ENCODE measurements at regions not wholly inside any gene's neighbourhood (a gene's known extent, or its start where the extent isn't known, plus 50 kb on each side); places are given as distances from the start of the nearest gene placed in this dataset.
A peak's percentile ranks its signal among the peaks of the same experiment; 100 is the strongest.

DNA sequence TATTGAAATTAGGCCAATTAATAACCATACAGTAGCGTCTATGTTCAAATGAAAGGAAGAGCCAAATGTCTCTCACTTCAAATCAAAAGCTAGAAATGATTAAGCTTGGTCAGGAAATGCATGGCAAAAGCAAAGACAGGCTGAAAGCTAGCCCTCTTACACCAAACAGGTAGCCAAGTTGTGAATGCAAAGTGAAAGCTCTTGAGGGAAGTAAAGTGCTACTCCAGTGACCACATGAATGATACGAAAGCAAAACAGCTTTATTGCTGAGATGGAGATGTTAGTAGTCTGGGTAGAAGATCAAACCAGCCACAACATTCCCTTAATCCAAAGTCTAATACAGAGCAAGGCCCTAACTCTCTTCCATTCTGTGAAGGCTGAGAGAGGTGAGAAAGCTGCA is 123.8 kb downstream of the TEX36 start:
- no peak overlapping the region for H3K27ac ChIP-seq
- ATAC-seq: peak; percentile 70 to 75
- H3K9me3 ChIP-seq: no peaks in the 10 kb centered on the region
- DNase-seq: no peak
- intact Hi-C loops (cut with DNase I): no loop called here
- no peaks in the 10 kb centered on the region for H3K4me1 ChIP-seq
- TF ChIP-seq, protein P1, sequence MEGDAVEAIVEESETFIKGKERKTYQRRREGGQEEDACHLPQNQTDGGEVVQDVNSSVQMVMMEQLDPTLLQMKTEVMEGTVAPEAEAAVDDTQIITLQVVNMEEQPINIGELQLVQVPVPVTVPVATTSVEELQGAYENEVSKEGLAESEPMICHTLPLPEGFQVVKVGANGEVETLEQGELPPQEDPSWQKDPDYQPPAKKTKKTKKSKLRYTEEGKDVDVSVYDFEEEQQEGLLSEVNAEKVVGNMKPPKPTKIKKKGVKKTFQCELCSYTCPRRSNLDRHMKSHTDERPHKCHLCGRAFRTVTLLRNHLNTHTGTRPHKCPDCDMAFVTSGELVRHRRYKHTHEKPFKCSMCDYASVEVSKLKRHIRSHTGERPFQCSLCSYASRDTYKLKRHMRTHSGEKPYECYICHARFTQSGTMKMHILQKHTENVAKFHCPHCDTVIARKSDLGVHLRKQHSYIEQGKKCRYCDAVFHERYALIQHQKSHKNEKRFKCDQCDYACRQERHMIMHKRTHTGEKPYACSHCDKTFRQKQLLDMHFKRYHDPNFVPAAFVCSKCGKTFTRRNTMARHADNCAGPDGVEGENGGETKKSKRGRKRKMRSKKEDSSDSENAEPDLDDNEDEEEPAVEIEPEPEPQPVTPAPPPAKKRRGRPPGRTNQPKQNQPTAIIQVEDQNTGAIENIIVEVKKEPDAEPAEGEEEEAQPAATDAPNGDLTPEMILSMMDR (IDR thresholded peaks at IDR 0.05): no peak
- no peak overlapping the region for H3K4me3 ChIP-seq
- H3K36me3 ChIP-seq: no peaks in the 10 kb centered on the region
- H3K27me3 ChIP-seq (ENCODE audit: low read depth): no peaks in the 10 kb centered on the region

DNA sequence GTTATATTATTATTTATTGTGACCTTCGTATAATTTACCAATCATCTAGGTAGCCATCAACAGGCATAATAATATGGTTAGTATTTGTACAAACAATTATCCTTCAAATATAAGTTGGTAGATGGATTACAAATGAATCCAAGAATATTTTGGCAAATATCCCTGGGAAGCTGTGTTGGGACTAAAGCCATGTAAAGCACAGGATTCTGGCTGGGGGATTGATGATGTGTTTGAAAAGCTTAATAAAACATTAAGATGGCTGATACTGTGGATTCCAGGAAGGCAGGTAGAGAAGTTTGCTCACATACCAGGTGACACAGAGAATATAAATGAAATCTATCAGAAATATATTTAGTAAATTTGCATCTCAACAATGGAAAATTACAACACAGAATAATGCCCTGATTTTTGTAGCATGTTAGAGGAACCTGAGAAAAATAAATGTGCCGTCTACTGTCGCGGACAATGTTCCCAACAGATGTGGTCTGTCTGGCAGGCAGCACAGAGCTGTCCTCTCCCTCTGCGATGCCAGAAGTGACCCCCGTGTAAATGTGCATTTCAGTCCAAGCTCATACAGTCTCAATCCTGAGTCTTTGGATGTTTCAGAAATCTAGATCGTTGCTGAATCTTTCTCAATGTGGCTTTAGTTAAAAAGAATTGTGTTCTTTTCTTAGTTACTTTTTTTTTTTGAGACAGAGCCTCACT is 125.0 kb downstream of the TEX36 start:
- ATAC-seq (no peak), DNase-seq (no peak)
- no peak overlapping the region for H3K4me3 ChIP-seq
- H3K27ac ChIP-seq: no peak overlapping the region
- intact Hi-C loops (cut with DNase I): no loop called here
- H3K9me3 ChIP-seq: peaks cover 5% of the 10 kb centered on the region
- no peaks in the 10 kb centered on the region for H3K4me1 ChIP-seq
- no peaks in the 10 kb centered on the region for H3K36me3 ChIP-seq
- TF ChIP-seq, protein P1 (IDR thresholded peaks at IDR 0.05): no peak
- H3K27me3 ChIP-seq (ENCODE audit: low read depth): no peaks in the 10 kb centered on the region

DNA sequence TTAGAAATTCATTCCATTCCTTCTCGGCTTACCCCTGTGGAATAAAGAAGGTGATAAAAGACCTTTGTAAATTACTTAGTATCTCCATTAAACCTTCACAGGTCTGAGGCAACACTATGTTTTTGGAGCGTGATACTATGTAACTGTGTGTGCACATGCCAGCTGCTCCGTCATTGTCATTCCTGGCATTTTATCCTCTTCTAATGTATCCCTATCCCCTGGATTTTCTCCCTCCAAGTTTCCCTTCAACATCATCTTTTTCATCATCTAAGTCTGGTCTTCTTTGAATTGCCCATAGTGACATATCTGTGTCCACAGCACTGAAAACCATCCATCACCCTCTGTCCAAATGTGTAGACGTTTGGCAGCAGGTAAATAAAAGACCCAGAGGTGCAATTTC is 125.7 kb downstream of the TEX36 start:
- Histone ChIP-seq H3K27ac (no peak overlapping the region), H3K4me1 (no peaks in the 10 kb centered on the region), H3K9me3 (peaks cover 12% of the 10 kb centered on the region), H3K4me3 (no peak overlapping the region), H3K27me3 (ENCODE audit: low read depth) (no peaks in the 10 kb centered on the region), H3K36me3 (no peaks in the 10 kb centered on the region)
- intact Hi-C loops (cut with DNase I): no loop called here
- DNase-seq (no peak), ATAC-seq (no peak)
- TF ChIP-seq, protein P1 (IDR thresholded peaks at IDR 0.05): no peak

DNA sequence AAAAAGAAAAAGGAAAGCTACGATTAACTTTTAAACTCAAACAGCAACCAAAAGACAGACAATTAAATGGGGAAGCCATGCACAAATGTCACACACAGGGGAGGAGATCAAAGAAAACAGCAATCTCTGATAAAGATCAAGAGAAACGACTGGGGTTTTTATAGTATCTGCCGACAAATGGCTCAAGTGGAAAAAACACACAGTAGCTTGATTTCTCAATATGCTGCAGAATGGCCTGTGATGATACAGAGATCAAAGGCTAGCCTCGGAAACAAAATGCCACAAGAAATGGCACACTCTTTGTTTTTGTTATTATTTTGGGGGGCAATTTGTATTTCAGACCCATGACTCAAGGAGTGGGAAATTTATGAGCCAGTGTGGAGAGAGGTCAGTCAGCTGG is 126.1 kb downstream of the TEX36 start:
- peaks cover 12% of the 10 kb centered on the region for H3K9me3 ChIP-seq
- H3K4me3 ChIP-seq: no peak overlapping the region
- intact Hi-C loops (cut with DNase I): no loop called here
- no peak overlapping the region for H3K27ac ChIP-seq
- TF ChIP-seq, protein P1 (IDR thresholded peaks at IDR 0.05): no peak
- no peaks in the 10 kb centered on the region for H3K27me3 ChIP-seq (ENCODE audit: low read depth)
- H3K4me1 ChIP-seq: no peaks in the 10 kb centered on the region
- DNase-seq (no peak), ATAC-seq (no peak)
- no peaks in the 10 kb centered on the region for H3K36me3 ChIP-seq

DNA sequence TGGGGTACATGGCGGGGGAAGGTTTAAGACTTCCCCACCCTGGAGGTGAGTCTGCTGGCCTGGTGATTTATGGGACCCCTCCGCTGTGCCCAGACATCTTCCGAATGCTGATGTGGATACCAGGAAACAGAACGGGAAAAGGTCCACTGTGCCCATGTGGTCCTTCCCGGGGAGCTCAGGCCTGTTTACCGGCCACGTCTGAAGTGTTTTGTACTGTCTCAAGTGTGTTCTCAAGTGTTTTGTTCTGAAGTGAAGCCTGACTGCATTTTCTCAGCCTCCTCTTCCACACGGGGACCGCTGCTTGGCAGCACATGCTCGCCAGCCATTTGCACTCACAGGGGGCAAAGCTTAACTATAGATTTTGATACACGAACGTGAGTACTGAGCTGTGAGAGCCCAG is 127.2 kb downstream of the TEX36 start:
- DNase-seq: no peak
- Histone ChIP-seq H3K36me3 (no peaks in the 10 kb centered on the region), H3K27ac (no peak overlapping the region), H3K9me3 (peaks cover 12% of the 10 kb centered on the region), H3K4me1 (no peaks in the 10 kb centered on the region), H3K4me3 (no peak overlapping the region), H3K27me3 (ENCODE audit: low read depth) (no peaks in the 10 kb centered on the region)
- TF ChIP-seq, protein P1 (IDR thresholded peaks at IDR 0.05): no peak
- peak; percentile 31 to 59 for ATAC-seq
- intact Hi-C loops (cut with DNase I): no loop called here
